Right lobe of liver (tissue), 6 donors: ENCODE measurements at regions not wholly inside any gene's neighbourhood (a gene's known extent, or its start where the extent isn't known, plus 50 kb on each side); places are given as distances from the start of the nearest gene placed in this dataset.

Experiments
- ATAC-seq, 4 donors: fragments of 200-7000 bp; cut with Tn5 transposase; one replicate each; pipeline ENCODE4 v1.9.1; 2020; ENCODE audit warnings: mild to moderate bottlenecking in 4 of 4, moderate library complexity in 4 of 4
- DNase-seq, 3 donors: peaks; one replicate each; pipeline ENCODE4 v3.0.0-alpha.2; 2020
- H3K27ac ChIP-seq, 3 donors: fragments of 200-600 bp; one replicate each; pipeline ENCODE4 v1.8.0; 2022
- H3K27me3 ChIP-seq, 2 donors: fragments of 200-600 bp; one replicate each; pipeline ENCODE4 v1.8.0; 2022
- H3K36me3 ChIP-seq, 4 donors: fragments of 200-600 bp; sonication (generic) in 1 of 4; one replicate each; pipeline versions ENCODE4 v1.5.1 to v1.8.0; 2017 to 2022; ENCODE audit warnings: control low read depth in 1 of 4
- H3K4me1 ChIP-seq, 4 donors: fragments of 200-600 bp; sonication (generic) in 1 of 4; one replicate each; pipeline versions ENCODE4 v1.5.1 to v1.8.0; 2017 to 2022; ENCODE audit warnings: control low read depth in 1 of 4
- H3K4me3 ChIP-seq, 3 donors: fragments of 200-600 bp; one replicate each; pipeline ENCODE4 v1.8.0; 2022
- H3K9me3 ChIP-seq, 4 donors: fragments of 200-600 bp; sonication (generic) in 1 of 4; one replicate each; pipeline versions ENCODE4 v1.5.1 to v1.8.0; 2017 to 2022; ENCODE audit warnings: control low read depth in 1 of 4
- POLR2A ChIP-seq: fragments of 450-650 bp; IDR thresholded peaks from one replicate; pipeline ENCODE4 v1.6.1; 2017; ENCODE audit warnings: antibody characterized with exemption, mild to moderate bottlenecking
- WGBS: methylation state at CpG from one replicate; pipeline ENCODE4 v1.1.6; 2018; ENCODE audit warnings: low coverage, low lambda C conversion rate; ENCODE audit not compliant: insufficient coverage; ENCODE audit errors: missing lambda C conversion rate; 5-methylcytosine and 5-hydroxymethylcytosine counted together
- intact Hi-C, 2 donors: fragments of 100-400 bp; cut with DNase I; formaldehyde crosslinking; loops; one replicate each; pipeline versions ENCODE4 v1.11.2 to v1.14.1; 2022
- TF ChIP-seq, protein P1 (sequence below), 4 donors: fragments of 200-600 bp in 3 of 4; fragments of 450-650 bp in 1 of 4; IDR thresholded peaks; one replicate each; pipeline versions ENCODE4 v1.5.1 to v1.8.0; 2016 to 2022; ENCODE audit warnings: antibody characterized with exemption in 4 of 4, mild to moderate bottlenecking in 2 of 4
- donor health status: DM: no; HTN: yes; CAD: no.
- donor health status: DM: no; HTN: no; CAD: no.
- donor health status: DM: no; HTN: no; CAD: no.
- donor health status: DM: no; HTN: yes; CAD: no.
- donor health status: DM: no; HTN: yes; CAD: no.

GRCh38 chr4:116320859-116321258 lies 764.5 kb downstream of the TRAM1L1 start:
- no peak overlapping the region for H3K4me3 ChIP-seq
- H3K4me1 ChIP-seq: no peaks in the 10 kb centered on the region
- intact Hi-C loops: no loop called here
- H3K27ac ChIP-seq: no peak overlapping the region
- no peak for TF ChIP-seq POLR2A
- TF ChIP-seq, protein P1, sequence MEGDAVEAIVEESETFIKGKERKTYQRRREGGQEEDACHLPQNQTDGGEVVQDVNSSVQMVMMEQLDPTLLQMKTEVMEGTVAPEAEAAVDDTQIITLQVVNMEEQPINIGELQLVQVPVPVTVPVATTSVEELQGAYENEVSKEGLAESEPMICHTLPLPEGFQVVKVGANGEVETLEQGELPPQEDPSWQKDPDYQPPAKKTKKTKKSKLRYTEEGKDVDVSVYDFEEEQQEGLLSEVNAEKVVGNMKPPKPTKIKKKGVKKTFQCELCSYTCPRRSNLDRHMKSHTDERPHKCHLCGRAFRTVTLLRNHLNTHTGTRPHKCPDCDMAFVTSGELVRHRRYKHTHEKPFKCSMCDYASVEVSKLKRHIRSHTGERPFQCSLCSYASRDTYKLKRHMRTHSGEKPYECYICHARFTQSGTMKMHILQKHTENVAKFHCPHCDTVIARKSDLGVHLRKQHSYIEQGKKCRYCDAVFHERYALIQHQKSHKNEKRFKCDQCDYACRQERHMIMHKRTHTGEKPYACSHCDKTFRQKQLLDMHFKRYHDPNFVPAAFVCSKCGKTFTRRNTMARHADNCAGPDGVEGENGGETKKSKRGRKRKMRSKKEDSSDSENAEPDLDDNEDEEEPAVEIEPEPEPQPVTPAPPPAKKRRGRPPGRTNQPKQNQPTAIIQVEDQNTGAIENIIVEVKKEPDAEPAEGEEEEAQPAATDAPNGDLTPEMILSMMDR (IDR thresholded peaks at IDR 0.05): no peak
- H3K36me3 ChIP-seq: no peaks in the 10 kb centered on the region
- no peaks in the 10 kb centered on the region for H3K27me3 ChIP-seq
- WGBS: 83% methylated on average over 1 of the region's 1 CpG
- no peak for ATAC-seq
- no peak for DNase-seq
- no peaks in the 10 kb centered on the region for H3K9me3 ChIP-seq

GRCh38 chr4:116303736-116304188 lies 781.6 kb downstream of the TRAM1L1 start:
- intact Hi-C loops: no loop called here
- peaks cover 0 to 11% (median 0%) of the 10 kb centered on the region in 4 donors for H3K4me1 ChIP-seq
- no peak overlapping the region for H3K4me3 ChIP-seq
- ATAC-seq (peak; percentile 22 to 57 (median 43)), DNase-seq (no peak)
- no peak overlapping the region for H3K27ac ChIP-seq
- no peak for TF ChIP-seq POLR2A
- TF ChIP-seq, protein P1 (IDR thresholded peaks at IDR 0.05): no peak
- no peaks in the 10 kb centered on the region for H3K27me3 ChIP-seq
- no peaks in the 10 kb centered on the region for H3K9me3 ChIP-seq
- no peaks in the 10 kb centered on the region for H3K36me3 ChIP-seq
- WGBS: 33% methylated on average over 1 of the region's 1 CpG

DNA sequence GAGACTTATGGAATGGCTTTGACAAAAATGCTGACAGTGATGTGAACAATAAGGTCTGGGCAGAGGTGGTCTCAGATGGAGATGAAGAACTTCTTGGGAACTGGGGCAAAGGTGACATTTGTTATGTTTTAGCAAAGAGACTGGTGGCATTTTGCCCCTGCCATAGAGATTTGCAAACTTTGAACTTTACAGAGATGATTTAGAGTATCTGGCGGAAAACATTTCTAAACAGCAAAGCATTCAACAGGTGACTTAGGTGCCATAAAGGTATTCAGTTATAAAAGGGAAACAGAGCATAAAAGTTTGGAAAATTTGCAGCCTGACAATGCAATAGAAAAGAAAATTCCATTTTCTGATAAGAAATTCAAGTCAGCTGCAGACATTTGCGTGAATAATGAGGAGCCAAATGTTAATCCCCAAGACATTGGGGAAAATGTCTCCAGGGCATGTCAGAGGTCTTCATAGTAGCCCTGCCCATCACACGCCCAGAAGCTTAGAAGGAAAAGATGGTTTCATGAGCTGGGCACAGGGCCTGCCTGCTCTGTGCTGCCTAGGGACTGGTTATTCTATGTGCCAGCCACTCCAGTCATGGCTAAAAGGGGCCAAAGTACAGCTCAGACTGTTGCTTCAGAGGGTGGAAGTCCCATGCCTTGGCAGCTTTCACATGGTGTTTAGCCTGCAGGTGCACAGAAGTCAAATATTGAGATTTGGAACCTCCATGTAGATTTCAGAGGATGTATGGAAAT lies 782.2 kb downstream of the TRAM1L1 start:
- WGBS: 47% methylated on average over 2 of the region's 3 CpGs
- ATAC-seq (peak; percentile 98 to 99 (median 98)), DNase-seq (peak; percentile 32 to 87 (median 71))
- no peaks in the 10 kb centered on the region for H3K27me3 ChIP-seq
- no peaks in the 10 kb centered on the region for H3K9me3 ChIP-seq
- TF ChIP-seq, protein P1 (IDR thresholded peaks at IDR 0.05): no peak
- TF ChIP-seq POLR2A: no peak
- no peak overlapping the region for H3K27ac ChIP-seq
- H3K4me1 ChIP-seq: peaks cover 0 to 11% (median 0%) of the 10 kb centered on the region in 4 donors
- H3K36me3 ChIP-seq: no peaks in the 10 kb centered on the region
- intact Hi-C loops: no loop called here
- H3K4me3 ChIP-seq: no peak overlapping the region

- no peak overlapping the region for H3K27ac ChIP-seq
- DNase-seq (no peak), ATAC-seq (peak in 1 of 4 donors; percentile 26)
- no peak overlapping the region for H3K4me3 ChIP-seq
- H3K36me3 ChIP-seq: no peaks in the 10 kb centered on the region
- H3K9me3 ChIP-seq: no peaks in the 10 kb centered on the region
- intact Hi-C loops: no loop called here
- no peak for TF ChIP-seq POLR2A
- TF ChIP-seq, protein P1 (IDR thresholded peaks at IDR 0.05): no peak
- no peaks in the 10 kb centered on the region for H3K27me3 ChIP-seq
- 58% methylated on average over 2 of the region's 2 CpGs for WGBS
- no peaks in the 10 kb centered on the region for H3K4me1 ChIP-seq
These were observed 810.4 kb downstream of the TRAM1L1 start for GRCh38 chr4:116275006-116275405.
